Transverse colon (tissue), 4 donors: ENCODE measurements at regions not wholly inside any gene's neighbourhood (a gene's known extent, or its start where the extent isn't known, plus 50 kb on each side); places are given as distances from the start of the nearest gene placed in this dataset.

Experiments
- DNase-seq: peaks from one replicate; pipeline ENCODE4 v3.0.0-alpha.2; 2019
- H3K27ac ChIP-seq, 4 donors: fragments of 200-600 bp; sonication (generic); 2 replicates each; pipeline ENCODE4 v1.5.1; 2016 to 2018; ENCODE audit warnings: inconsistent platforms in 4 of 4
- H3K27me3 ChIP-seq: fragments of 200-600 bp; sonication (generic); 2 replicates; pipeline ENCODE4 v1.5.1; 2017; ENCODE audit warnings: inconsistent platforms
- H3K36me3 ChIP-seq, 4 donors: fragments of 200-600 bp; sonication (generic); 2 replicates each; pipeline ENCODE4 v1.5.1; 2017 to 2019; ENCODE audit warnings: inconsistent platforms in 4 of 4
- H3K4me1 ChIP-seq, 4 donors: fragments of 200-600 bp; sonication (generic); 2 replicates each; pipeline ENCODE4 v1.5.1; 2017 to 2020; ENCODE audit warnings: inconsistent platforms in 4 of 4
- H3K4me3 ChIP-seq, 4 donors: fragments of 200-600 bp; sonication (generic); 1 replicate in 1 of 4; 2 replicates in 3 of 4; pipeline versions ENCODE4 v1.5.1 to v1.6.1; 2017 to 2019; ENCODE audit warnings: inconsistent platforms in 4 of 4
- H3K9me3 ChIP-seq, 2 donors: fragments of 200-600 bp; sonication (generic); 2 replicates each; pipeline ENCODE4 v1.5.1; 2017 to 2019; ENCODE audit warnings: inconsistent platforms in 2 of 2
- EP300 ChIP-seq: sonication (generic); formaldehyde crosslinking; IDR thresholded peaks from one replicate; pipeline ENCODE4 v1.6.1; 2017; ENCODE audit warnings: antibody characterized with exemption, low read depth
- POLR2A ChIP-seq: fragments of 450-650 bp; IDR thresholded peaks from one replicate; pipeline ENCODE4 v1.6.1; 2016; ENCODE audit warnings: antibody characterized with exemption, mild to moderate bottlenecking, moderate library complexity
- POLR2AphosphoS5 ChIP-seq, 3 donors: sonication (generic); formaldehyde crosslinking; IDR thresholded peaks; one replicate each; pipeline ENCODE4 v1.6.1; 2016; ENCODE audit warnings: antibody characterized with exemption in 3 of 3
- WGBS, 2 donors: methylation state at CpG; one replicate each; pipeline ENCODE4 v1.1.5; 2018; ENCODE audit warnings: low coverage in 1 of 2; 5-methylcytosine and 5-hydroxymethylcytosine counted together
- in situ Hi-C, 4 donors: fragments of 200-750 bp; cut with MboI; loops; one replicate each; pipeline versions ENCODE4 v1.15.0 to v1.15.1; 2017; ENCODE audit warnings: low sequenced_read_pairs in 3 of 4, low pct_ligation_motif_present in 1 of 4, low pct_unique_long_range_greater_than_20kb in 1 of 4
- intact Hi-C: fragments of 100-400 bp; cut with DNase I; formaldehyde crosslinking; loops from one replicate; pipeline ENCODE4 v1.15.1; 2023; ENCODE audit warnings: low total_unique reads
- TF ChIP-seq, protein P1 (sequence below), 5 experiments: fragments of 200-600 bp in 3 of 5; fragments of 450-650 bp in 2 of 5; sonication (generic) in 3 of 5; IDR thresholded peaks; 1 replicate in 2 of 5; 2 replicates in 3 of 5; pipeline ENCODE4 v1.5.1; 2016 to 2017; ENCODE audit warnings: antibody characterized with exemption in 5 of 5, inconsistent platforms in 3 of 5, mild to moderate bottlenecking in 2 of 5, moderate library complexity in 1 of 5

DNA sequence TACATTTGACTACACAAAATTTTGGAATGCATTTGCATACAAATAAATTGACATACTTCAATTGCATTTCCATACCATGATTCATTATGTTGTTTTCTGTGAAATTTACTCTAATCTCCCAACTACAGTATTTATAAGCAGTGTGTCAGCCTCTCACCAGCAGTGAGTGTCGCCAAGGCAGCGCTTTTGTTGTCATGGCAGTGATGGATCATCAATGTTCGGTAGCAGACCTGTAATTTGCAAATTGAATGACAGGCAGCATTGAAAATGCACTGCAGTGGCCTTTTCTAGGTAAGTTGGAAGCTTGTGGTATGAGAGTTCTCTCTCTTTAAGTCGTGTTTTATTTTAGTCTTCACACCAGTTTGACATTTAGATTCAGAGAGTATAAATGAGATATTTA is 534.1 kb downstream of the PCDH17 start:
- in situ Hi-C loops: no loop called here
- Histone ChIP-seq H3K4me3 (no peak overlapping the region), H3K36me3 (no peaks in the 10 kb centered on the region), H3K27me3 (no peaks in the 10 kb centered on the region), H3K4me1 (no peaks in the 10 kb centered on the region), H3K9me3 (no peaks in the 10 kb centered on the region), H3K27ac (no peak overlapping the region)
- intact Hi-C loops: no loop called here
- DNase-seq: no peak
- TF ChIP-seq, protein P1, sequence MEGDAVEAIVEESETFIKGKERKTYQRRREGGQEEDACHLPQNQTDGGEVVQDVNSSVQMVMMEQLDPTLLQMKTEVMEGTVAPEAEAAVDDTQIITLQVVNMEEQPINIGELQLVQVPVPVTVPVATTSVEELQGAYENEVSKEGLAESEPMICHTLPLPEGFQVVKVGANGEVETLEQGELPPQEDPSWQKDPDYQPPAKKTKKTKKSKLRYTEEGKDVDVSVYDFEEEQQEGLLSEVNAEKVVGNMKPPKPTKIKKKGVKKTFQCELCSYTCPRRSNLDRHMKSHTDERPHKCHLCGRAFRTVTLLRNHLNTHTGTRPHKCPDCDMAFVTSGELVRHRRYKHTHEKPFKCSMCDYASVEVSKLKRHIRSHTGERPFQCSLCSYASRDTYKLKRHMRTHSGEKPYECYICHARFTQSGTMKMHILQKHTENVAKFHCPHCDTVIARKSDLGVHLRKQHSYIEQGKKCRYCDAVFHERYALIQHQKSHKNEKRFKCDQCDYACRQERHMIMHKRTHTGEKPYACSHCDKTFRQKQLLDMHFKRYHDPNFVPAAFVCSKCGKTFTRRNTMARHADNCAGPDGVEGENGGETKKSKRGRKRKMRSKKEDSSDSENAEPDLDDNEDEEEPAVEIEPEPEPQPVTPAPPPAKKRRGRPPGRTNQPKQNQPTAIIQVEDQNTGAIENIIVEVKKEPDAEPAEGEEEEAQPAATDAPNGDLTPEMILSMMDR (IDR thresholded peaks at IDR 0.05): no peak
- no peak for TF ChIP-seq POLR2AphosphoS5 (IDR thresholded peaks at IDR 0.05)
- no peak for TF ChIP-seq EP300
- TF ChIP-seq POLR2A: no peak
- 69 to 72% methylated on average over 4 of the region's 4 CpGs for WGBS, 2 donors

DNA sequence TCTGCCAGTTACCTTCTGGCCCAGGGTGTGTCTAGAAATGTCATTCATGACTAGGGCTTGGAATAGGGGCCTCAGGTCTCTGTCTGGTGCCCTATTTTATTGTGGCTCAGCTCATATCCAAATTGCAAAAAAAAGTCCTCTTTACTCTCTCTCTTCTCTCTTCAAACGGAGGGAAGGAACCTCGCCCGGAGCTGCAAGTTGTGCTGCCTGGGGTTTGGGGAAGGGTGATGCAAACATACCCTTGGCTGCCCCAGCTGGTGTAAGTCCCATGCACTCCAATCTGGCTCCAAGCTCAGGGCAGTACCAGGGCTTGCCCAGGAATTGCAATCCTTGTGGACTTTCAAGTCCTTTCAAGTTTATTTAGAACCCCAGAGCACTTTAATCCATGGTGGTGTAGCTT is 549.6 kb downstream of the PCDH17 start:
- TF ChIP-seq, protein P1 (IDR thresholded peaks at IDR 0.05): no peak
- TF ChIP-seq EP300 (no peak), POLR2A (no peak), POLR2AphosphoS5 (IDR thresholded peaks at IDR 0.05) (no peak)
- 91% methylated on average over 3 of the region's 3 CpGs; no CpG with 5 or more reads in 1 of the 2 donors for WGBS, 2 donors
- Histone ChIP-seq H3K4me3 (no peak overlapping the region), H3K9me3 (no peaks in the 10 kb centered on the region), H3K27me3 (no peaks in the 10 kb centered on the region), H3K4me1 (no peaks in the 10 kb centered on the region), H3K27ac (no peak overlapping the region), H3K36me3 (no peaks in the 10 kb centered on the region)
- DNase-seq: no peak
- intact Hi-C loops: no loop called here
- in situ Hi-C loops: no loop called here

GRCh38 chr13:58187881-58188280 is 556.3 kb downstream of the PCDH17 start:
- Histone ChIP-seq H3K36me3 (no peaks in the 10 kb centered on the region), H3K27ac (no peak overlapping the region), H3K4me1 (no peaks in the 10 kb centered on the region), H3K9me3 (no peaks in the 10 kb centered on the region), H3K4me3 (no peak overlapping the region), H3K27me3 (no peaks in the 10 kb centered on the region)
- WGBS, 2 donors: 59 to 66% methylated on average over 4 of the region's 4 CpGs
- in situ Hi-C loops: no loop called here
- intact Hi-C loops: no loop called here
- no peak for DNase-seq
- TF ChIP-seq, protein P1 (IDR thresholded peaks at IDR 0.05): no peak
- TF ChIP-seq EP300: no peak
- TF ChIP-seq POLR2AphosphoS5 (IDR thresholded peaks at IDR 0.05): no peak
- TF ChIP-seq POLR2A: no peak

- intact Hi-C loops: loop anchor here (5.0 kb wide), 1 partner anchor 477 kb away; no protein-coding TSS in a partner anchor
- no peaks in the 10 kb centered on the region for H3K4me1 ChIP-seq
- no peaks in the 10 kb centered on the region for H3K9me3 ChIP-seq
- 41 to 51% methylated on average over 4 of the region's 4 CpGs for WGBS, 2 donors
- in situ Hi-C loops: no loop called here
- no peaks in the 10 kb centered on the region for H3K27me3 ChIP-seq
- no peak overlapping the region for H3K4me3 ChIP-seq
- no peaks in the 10 kb centered on the region for H3K36me3 ChIP-seq
- H3K27ac ChIP-seq: no peak overlapping the region
- no peak for DNase-seq
- TF ChIP-seq, protein P1 (IDR thresholded peaks at IDR 0.05): no peak
- TF ChIP-seq EP300 (no peak), POLR2AphosphoS5 (IDR thresholded peaks at IDR 0.05) (no peak), POLR2A (no peak)
These were observed 559.0 kb downstream of the PCDH17 start for GRCh38 chr13:58190577-58190976.
